Activated naive CD8-positive, alpha-beta T cell treated with anti-CD3 and anti-CD28 coated beads, Interleukin-2, amount 50 U/mL, for 24 hours (primary cell): ENCODE measurements at regions not wholly inside any gene's neighbourhood (a gene's known extent, or its start where the extent isn't known, plus 50 kb on each side); places are given as distances from the start of the nearest gene placed in this dataset.

Experiments used
- ATAC-seq: fragments of 150-1000 bp; cut with Tn5 transposase; one replicate; pipeline ENCODE4 v1.10.0; 2021
- DNase-seq: peaks from one replicate; pipeline ENCODE4 v3.0.0; 2021
- H3K27ac Mint-ChIP-seq: one replicate; pipeline ENCODE4 v1.8.0; 2021; ENCODE audit warnings: mild to moderate bottlenecking, mixed read lengths
- H3K27me3 Mint-ChIP-seq: one replicate; pipeline ENCODE4 v1.8.0; 2021; ENCODE audit warnings: mixed read lengths
- H3K36me3 Mint-ChIP-seq: one replicate; pipeline ENCODE4 v1.8.0; 2021; ENCODE audit warnings: low read depth, mixed read lengths
- H3K4me1 Mint-ChIP-seq: one replicate; pipeline ENCODE4 v1.8.0; 2021; ENCODE audit warnings: mixed read lengths
- H3K4me3 Mint-ChIP-seq: one replicate; pipeline ENCODE4 v1.8.0; 2021; ENCODE audit warnings: mild to moderate bottlenecking, moderate library complexity, mixed read lengths
- H3K9me3 Mint-ChIP-seq: one replicate; pipeline ENCODE4 v1.8.0; 2021; ENCODE audit warnings: mixed read lengths

GRCh38 chr14:104246401-104247335 lies 108.3 kb downstream of the KIF26A start:
- no peaks in the 10 kb centered on the region for H3K4me1 Mint-ChIP-seq
- no peaks in the 10 kb centered on the region for H3K27me3 Mint-ChIP-seq
- no peak overlapping the region for H3K4me3 Mint-ChIP-seq
- DNase-seq (no peak), ATAC-seq (no peak)
- H3K36me3 Mint-ChIP-seq = no peaks in the 10 kb centered on the region
- no peak overlapping the region for H3K27ac Mint-ChIP-seq
- H3K9me3 Mint-ChIP-seq = no peaks in the 10 kb centered on the region

GRCh38 chr14:104247336-104248202 lies 109.2 kb downstream of the KIF26A start:
- Mint-ChIP-seq H3K9me3 (no peaks in the 10 kb centered on the region), H3K27ac (no peak overlapping the region), H3K36me3 (peaks cover 2% of the 10 kb centered on the region), H3K4me1 (no peaks in the 10 kb centered on the region), H3K27me3 (no peaks in the 10 kb centered on the region), H3K4me3 (no peak overlapping the region)
- DNase-seq = no peak
- no peak for ATAC-seq

- Mint-ChIP-seq H3K4me3 (no peak overlapping the region), H3K36me3 (peaks cover 2% of the 10 kb centered on the region), H3K27me3 (no peaks in the 10 kb centered on the region), H3K9me3 (no peaks in the 10 kb centered on the region), H3K4me1 (no peaks in the 10 kb centered on the region), H3K27ac (no peak overlapping the region)
- DNase-seq (no peak), ATAC-seq (no peak)
Observed at GRCh38 chr14:104248203-104249055, 110.0 kb downstream of the KIF26A start.

GRCh38 chr14:104249089-104249488 lies 110.7 kb downstream of the KIF26A start:
- Mint-ChIP-seq H3K36me3 (peaks cover 2% of the 10 kb centered on the region), H3K9me3 (no peaks in the 10 kb centered on the region), H3K4me3 (no peak overlapping the region), H3K4me1 (no peaks in the 10 kb centered on the region), H3K27me3 (no peaks in the 10 kb centered on the region), H3K27ac (no peak overlapping the region)
- DNase-seq (no peak), ATAC-seq (no peak)

- H3K4me1 Mint-ChIP-seq = no peaks in the 10 kb centered on the region
- H3K36me3 Mint-ChIP-seq = peaks cover 2% of the 10 kb centered on the region
- no peak overlapping the region for H3K27ac Mint-ChIP-seq
- ATAC-seq (no peak), DNase-seq (no peak)
- peaks cover 2% of the 10 kb centered on the region for H3K27me3 Mint-ChIP-seq
- no peaks in the 10 kb centered on the region for H3K9me3 Mint-ChIP-seq
- H3K4me3 Mint-ChIP-seq = no peak overlapping the region
Observed at GRCh38 chr14:104249706-104250105, 111.3 kb downstream of the KIF26A start.

- no peak overlapping the region for H3K27ac Mint-ChIP-seq
- DNase-seq (no peak), ATAC-seq (no peak)
- peaks cover 2% of the 10 kb centered on the region for H3K36me3 Mint-ChIP-seq
- peaks cover 2% of the 10 kb centered on the region for H3K27me3 Mint-ChIP-seq
- no peak overlapping the region for H3K4me3 Mint-ChIP-seq
- H3K4me1 Mint-ChIP-seq = no peaks in the 10 kb centered on the region
- H3K9me3 Mint-ChIP-seq = no peaks in the 10 kb centered on the region
Observed at GRCh38 chr14:104250175-104250574, 111.8 kb downstream of the KIF26A start.

GRCh38 chr14:104252256-104253215 lies 114.1 kb downstream of the KIF26A start:
- H3K36me3 Mint-ChIP-seq = peaks cover 2% of the 10 kb centered on the region
- H3K4me3 Mint-ChIP-seq = no peak overlapping the region
- DNase-seq (no peak), ATAC-seq (no peak)
- no peaks in the 10 kb centered on the region for H3K9me3 Mint-ChIP-seq
- peaks cover 9% of the 10 kb centered on the region for H3K27me3 Mint-ChIP-seq
- no peak overlapping the region for H3K27ac Mint-ChIP-seq
- H3K4me1 Mint-ChIP-seq = no peaks in the 10 kb centered on the region

- Mint-ChIP-seq H3K36me3 (peaks cover 2% of the 10 kb centered on the region), H3K4me1 (no peaks in the 10 kb centered on the region), H3K4me3 (no peak overlapping the region), H3K27ac (no peak overlapping the region), H3K9me3 (no peaks in the 10 kb centered on the region), H3K27me3 (peaks cover 9% of the 10 kb centered on the region)
- ATAC-seq (no peak), DNase-seq (no peak)
Observed at GRCh38 chr14:104253223-104253822, 114.9 kb downstream of the KIF26A start.

GRCh38 chr14:104253901-104254353 lies 115.5 kb downstream of the KIF26A start:
- ATAC-seq = no peak
- no peaks in the 10 kb centered on the region for H3K9me3 Mint-ChIP-seq
- H3K36me3 Mint-ChIP-seq = peaks cover 2% of the 10 kb centered on the region
- H3K4me1 Mint-ChIP-seq = no peaks in the 10 kb centered on the region
- no peak overlapping the region for H3K4me3 Mint-ChIP-seq
- H3K27ac Mint-ChIP-seq = no peak overlapping the region
- no peak for DNase-seq
- peaks cover 9% of the 10 kb centered on the region for H3K27me3 Mint-ChIP-seq

GRCh38 chr14:104254735-104255400 lies 116.5 kb downstream of the KIF26A start:
- H3K9me3 Mint-ChIP-seq = no peaks in the 10 kb centered on the region
- no peaks in the 10 kb centered on the region for H3K4me1 Mint-ChIP-seq
- ATAC-seq (no peak), DNase-seq (no peak)
- H3K27ac Mint-ChIP-seq = no peak overlapping the region
- H3K27me3 Mint-ChIP-seq = peaks cover 9% of the 10 kb centered on the region
- peaks cover 2% of the 10 kb centered on the region for H3K36me3 Mint-ChIP-seq
- no peak overlapping the region for H3K4me3 Mint-ChIP-seq

GRCh38 chr14:104256025-104256424 lies 117.6 kb downstream of the KIF26A start:
- no peak for ATAC-seq
- DNase-seq = no peak
- no peaks in the 10 kb centered on the region for H3K4me1 Mint-ChIP-seq
- H3K36me3 Mint-ChIP-seq = peaks cover 2% of the 10 kb centered on the region
- H3K4me3 Mint-ChIP-seq = no peak overlapping the region
- H3K9me3 Mint-ChIP-seq = peaks cover 3% of the 10 kb centered on the region
- H3K27me3 Mint-ChIP-seq = peaks cover 12% of the 10 kb centered on the region
- H3K27ac Mint-ChIP-seq = no peak overlapping the region

- Mint-ChIP-seq H3K27ac (no peak overlapping the region), H3K4me3 (no peak overlapping the region), H3K9me3 (peaks cover 4% of the 10 kb centered on the region), H3K4me1 (no peaks in the 10 kb centered on the region), H3K27me3 (peaks cover 2% of the 10 kb centered on the region), H3K36me3 (no peaks in the 10 kb centered on the region)
- DNase-seq (no peak), ATAC-seq (no peak)
Observed at GRCh38 chr14:104262515-104263514, 124.4 kb downstream of the KIF26A start.
